PC-9 (cell line): ENCODE measurements at regions not wholly inside any gene's neighbourhood (a gene's known extent, or its start where the extent isn't known, plus 50 kb on each side); places are given as distances from the start of the nearest gene placed in this dataset.

ENCODE experiments used
- BruUV-seq: library from RNA; stranded (reverse); fragments of 400-500 nt; replicated peaks from 2 replicates; lab custom pipeline; 2021; lab: Mats Ljungman, UMichigan
- CTCF ChIA-PET: fragments of 300-600 bp; sonication (Branson Sonifier 250); formaldehyde crosslinking; loops from one replicate; lab custom pipeline; 2022; ENCODE audit warnings: antibody characterized with exemption; lab: Charles Lee
- POLR2A ChIA-PET: fragments of 300-600 bp; sonication (Branson Sonifier 250); formaldehyde crosslinking; loops from one replicate; lab custom pipeline; 2022; ENCODE audit warnings: antibody characterized with exemption; ENCODE audit not compliant: unreplicated experiment; lab: Charles Lee
- DNase-seq, 2 experiments: peaks; one replicate each; pipeline versions ENCODE4 v3.0.0 to v3.0.0-alpha.2; 2015 to 2022; ENCODE audit warnings: mixed read lengths in 1 of 2
- H2AFZ ChIP-seq: fragments of 200-600 bp; sonication (generic); 2 replicates; pipeline ENCODE4 v1.8.1; 2017; ENCODE audit warnings: antibody characterized with exemption
- H3F3A ChIP-seq: fragments of 200-600 bp; sonication (generic); 2 replicates; pipeline ENCODE4 v1.8.1; 2017; ENCODE audit warnings: antibody characterized with exemption, mild to moderate bottlenecking, low read depth; ENCODE audit not compliant: insufficient read depth
- H3K27ac ChIP-seq: fragments of 200-600 bp; sonication (generic); 2 replicates; pipeline ENCODE4 v1.6.1; 2016; ENCODE audit warnings: mixed run types
- H3K27me3 ChIP-seq: fragments of 200-600 bp; sonication (generic); 2 replicates; pipeline ENCODE4 v1.6.1; 2016; ENCODE audit warnings: low read depth, mixed run types; ENCODE audit not compliant: insufficient read depth
- H3K36me3 ChIP-seq: fragments of 200-600 bp; sonication (generic); 2 replicates; pipeline ENCODE4 v1.6.1; 2016; ENCODE audit warnings: low read depth, mixed run types
- H3K4me1 ChIP-seq: fragments of 200-600 bp; sonication (generic); replicated peaks from 2 replicates; pipeline ENCODE4 v1.6.1; 2016; ENCODE audit warnings: mixed run types; ENCODE audit not compliant: insufficient read depth
- H3K4me2 ChIP-seq: fragments of 200-600 bp; sonication (generic); 2 replicates; pipeline ENCODE4 v1.6.1; 2017; ENCODE audit warnings: mixed run types
- H3K4me3 ChIP-seq: fragments of 200-600 bp; sonication (generic); 2 replicates; pipeline ENCODE4 v1.6.1; 2016; ENCODE audit warnings: mixed run types
- H3K79me2 ChIP-seq: fragments of 200-600 bp; sonication (generic); 2 replicates; pipeline ENCODE4 v1.6.1; 2017; ENCODE audit warnings: low read depth, mixed run types
- H3K9me2 ChIP-seq: fragments of 200-600 bp; sonication (generic); 2 replicates; pipeline ENCODE4 v1.8.1; 2017; ENCODE audit warnings: mild to moderate bottlenecking; ENCODE audit not compliant: insufficient read depth
- H3K9me3 ChIP-seq: fragments of 200-600 bp; sonication (generic); 2 replicates; pipeline ENCODE4 v1.8.1; 2016; ENCODE audit warnings: low read depth; ENCODE audit not compliant: insufficient read depth
- H4K20me1 ChIP-seq: fragments of 200-600 bp; sonication (generic); 2 replicates; pipeline ENCODE4 v1.8.1; 2017; ENCODE audit not compliant: insufficient read depth
- CTCF ChIP-seq: fragments of 200-600 bp; sonication (generic); conservative IDR thresholded peaks from 2 replicates; pipeline ENCODE4 v1.6.1; 2017; ENCODE audit warnings: mixed run types, antibody characterized with exemption, mild to moderate bottlenecking, moderate library complexity
- EZH2 ChIP-seq: fragments of 200-600 bp; sonication (generic); IDR thresholded peaks from 2 replicates; pipeline ENCODE4 v1.8.0; 2017; ENCODE audit warnings: antibody characterized with exemption, low read depth
- intact Hi-C: fragments of 100-400 bp; cut with micrococcal nuclease; formaldehyde crosslinking; loops from one replicate; pipeline ENCODE4 v1.10.0; 2022; ENCODE audit not compliant: unreplicated experiment

- no peak overlapping the region for H3K4me3 ChIP-seq
- CTCF ChIA-PET: no interaction called here
- H4K20me1 ChIP-seq: no peaks in the 10 kb centered on the region
- DNase-seq: no peak
- no peaks in the 10 kb centered on the region for H3F3A ChIP-seq
- POLR2A ChIA-PET: no interaction called here
- H3K27me3 ChIP-seq: no peaks in the 10 kb centered on the region
- H3K9me2 ChIP-seq: no peaks in the 10 kb centered on the region
- no peak overlapping the region for H3K27ac ChIP-seq
- H3K9me3 ChIP-seq: no peaks in the 10 kb centered on the region
- no peaks in the 10 kb centered on the region for H3K36me3 ChIP-seq
- H3K79me2 ChIP-seq: no peaks in the 10 kb centered on the region
- H2AFZ ChIP-seq: no peak overlapping the region
- intact Hi-C loops: no loop called here
- no peak overlapping the region for H3K4me2 ChIP-seq
- H3K4me1 ChIP-seq: no peaks in the 10 kb centered on the region
- no peak for TF ChIP-seq EZH2
- no peak for TF ChIP-seq CTCF
- no TSS peak for BruUV-seq
Measured at GRCh38 chr1:58964428-58964827, 180.6 kb upstream of the JUN start.

GRCh38 chr1:58964880-58965279, 181.0 kb upstream of the JUN start:
- ChIA-PET CTCF (no interaction called here), POLR2A (no interaction called here)
- DNase-seq: no peak
- Histone ChIP-seq H2AFZ (no peak overlapping the region), H3K4me3 (no peak overlapping the region), H3K79me2 (no peaks in the 10 kb centered on the region), H4K20me1 (no peaks in the 10 kb centered on the region), H3K36me3 (no peaks in the 10 kb centered on the region), H3F3A (no peaks in the 10 kb centered on the region), H3K9me2 (no peaks in the 10 kb centered on the region), H3K4me2 (no peak overlapping the region), H3K27me3 (no peaks in the 10 kb centered on the region), H3K27ac (no peak overlapping the region), H3K4me1 (no peaks in the 10 kb centered on the region), H3K9me3 (no peaks in the 10 kb centered on the region)
- TF ChIP-seq EZH2 (no peak), CTCF (no peak)
- intact Hi-C loops: no loop called here
- BruUV-seq: no TSS peak

DNA sequence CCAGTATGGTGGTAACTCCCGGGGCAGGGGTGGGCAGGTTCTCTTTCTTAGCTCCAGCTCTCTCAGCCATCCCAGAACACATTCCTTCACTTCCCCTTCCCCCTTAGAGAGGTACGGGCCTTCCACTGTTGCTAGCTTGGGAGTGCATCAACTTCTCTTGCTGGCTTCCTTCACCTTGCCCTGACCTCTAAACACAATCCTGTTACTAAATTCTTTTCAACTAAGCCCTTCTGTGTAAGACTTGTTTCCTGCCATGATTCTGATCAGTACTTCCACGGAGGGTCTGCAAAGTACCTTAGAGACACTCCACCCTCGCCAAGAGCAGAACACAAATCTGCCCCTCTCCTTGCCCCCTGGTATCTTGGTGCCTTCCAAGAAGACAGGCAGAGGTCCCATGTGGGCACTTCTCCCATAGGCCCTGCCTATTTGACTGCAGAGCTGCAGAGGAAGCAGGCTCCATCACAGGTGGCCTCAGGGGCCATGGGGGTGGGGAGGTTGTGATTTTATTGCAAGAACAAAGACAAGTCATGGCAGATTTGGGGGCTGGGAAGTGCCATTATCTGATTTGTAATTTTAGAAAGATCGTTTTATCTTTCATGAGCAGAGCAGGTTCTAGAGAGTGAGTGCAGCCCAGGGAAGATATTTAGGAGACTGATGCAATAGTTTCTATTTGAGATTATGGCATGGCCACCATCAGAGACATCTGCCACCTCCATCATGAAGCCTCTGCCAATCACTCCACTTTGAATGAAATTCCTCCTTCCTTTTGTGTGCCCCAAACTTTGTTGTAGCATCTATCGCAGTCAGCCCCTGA, 182.5 kb upstream of the JUN start:
- Histone ChIP-seq H3K4me1 (no peaks in the 10 kb centered on the region), H3K36me3 (no peaks in the 10 kb centered on the region), H3K9me3 (no peaks in the 10 kb centered on the region), H4K20me1 (no peaks in the 10 kb centered on the region), H3K27me3 (no peaks in the 10 kb centered on the region), H3K4me3 (no peak overlapping the region), H3K4me2 (no peak overlapping the region), H3K79me2 (no peaks in the 10 kb centered on the region), H3K27ac (no peak overlapping the region), H3F3A (no peaks in the 10 kb centered on the region), H2AFZ (no peak overlapping the region), H3K9me2 (no peaks in the 10 kb centered on the region)
- DNase-seq: no peak
- no TSS peak for BruUV-seq
- TF ChIP-seq EZH2 (no peak), CTCF (no peak)
- intact Hi-C loops: no loop called here
- CTCF ChIA-PET: no interaction called here
- POLR2A ChIA-PET: no interaction called here
